ENCODE measurements at regions not wholly inside any gene's neighbourhood (a gene's known extent, or its start where the extent isn't known, plus 50 kb on each side); places are given as distances from the start of the nearest gene placed in this dataset.

GRCh38 chr3:115332998-115333397, 185.9 kb upstream of the ZBTB20 start:
- H3K9me3 Mint-ChIP-seq = peaks cover 0 to 1% (median 0%) of the 10 kb centered on the region in 7 donors
- H3K27me3 Mint-ChIP-seq = no peaks in the 10 kb centered on the region
- H3K27me3 ChIP-seq (ENCODE audit: control insufficient read depth, insufficient read depth, low read length) = no peaks in the 10 kb centered on the region
- H3K27ac Mint-ChIP-seq = no peak overlapping the region
- no peaks in the 10 kb centered on the region for H3K9me3 ChIP-seq (ENCODE audit: control insufficient read depth in 2 of 2, low read length in 2 of 2)
- ATAC-seq (ENCODE audit: low read depth in 2 of 2) = no peak
- H3K27ac ChIP-seq (ENCODE audit: insufficient read depth, low read length, poor library complexity, severe bottlenecking) = no peak overlapping the region
- no peaks in the 10 kb centered on the region for H3K4me1 Mint-ChIP-seq
- H3K4me3 Mint-ChIP-seq = no peak overlapping the region
- no peaks in the 10 kb centered on the region for H3K4me1 ChIP-seq (ENCODE audit: control insufficient read depth, insufficient read depth, low read length, poor library complexity, severe bottlenecking)
- no peaks in the 10 kb centered on the region for H3K36me3 Mint-ChIP-seq
- no peak for DNase-seq
- H3K4me3 ChIP-seq (ENCODE audit: low read depth, low read length) = no peak overlapping the region
- H3K36me3 ChIP-seq (ENCODE audit: control insufficient read depth, insufficient read depth, low read length) = no peaks in the 10 kb centered on the region

- no peaks in the 10 kb centered on the region for H3K4me1 Mint-ChIP-seq
- DNase-seq (no peak), ATAC-seq (ENCODE audit: low read depth in 2 of 2) (no peak)
- H3K9me3 Mint-ChIP-seq = no peaks in the 10 kb centered on the region
- H3K4me3 Mint-ChIP-seq = no peak overlapping the region
- H3K36me3 Mint-ChIP-seq = no peaks in the 10 kb centered on the region
- H3K36me3 ChIP-seq (ENCODE audit: control insufficient read depth, insufficient read depth, low read length) = no peaks in the 10 kb centered on the region
- H3K4me1 ChIP-seq (ENCODE audit: control insufficient read depth, insufficient read depth, low read length, poor library complexity, severe bottlenecking) = no peaks in the 10 kb centered on the region
- H3K4me3 ChIP-seq (ENCODE audit: low read depth, low read length) = no peak overlapping the region
- no peaks in the 10 kb centered on the region for H3K27me3 ChIP-seq (ENCODE audit: control insufficient read depth, insufficient read depth, low read length)
- no peak overlapping the region for H3K27ac ChIP-seq (ENCODE audit: insufficient read depth, low read length, poor library complexity, severe bottlenecking)
- H3K27ac Mint-ChIP-seq = peak overlapping the region in 1 of 3 donors; percentile 76
- H3K9me3 ChIP-seq (ENCODE audit: control insufficient read depth in 2 of 2, low read length in 2 of 2) = no peaks in the 10 kb centered on the region
- H3K27me3 Mint-ChIP-seq = no peaks in the 10 kb centered on the region
Observed at GRCh38 chr3:115336836-115337235, 189.7 kb upstream of the ZBTB20 start.

GRCh38 chr3:115340586-115340985, 193.5 kb upstream of the ZBTB20 start:
- Mint-ChIP-seq H3K9me3 (no peaks in the 10 kb centered on the region), H3K4me3 (no peak overlapping the region), H3K27ac (no peak overlapping the region), H3K27me3 (no peaks in the 10 kb centered on the region), H3K36me3 (no peaks in the 10 kb centered on the region), H3K4me1 (no peaks in the 10 kb centered on the region)
- H3K27ac ChIP-seq (ENCODE audit: insufficient read depth, low read length, poor library complexity, severe bottlenecking) = no peak overlapping the region
- H3K4me3 ChIP-seq (ENCODE audit: low read depth, low read length) = no peak overlapping the region
- ATAC-seq (ENCODE audit: low read depth in 2 of 2) = no peak
- no peaks in the 10 kb centered on the region for H3K9me3 ChIP-seq (ENCODE audit: control insufficient read depth in 2 of 2, low read length in 2 of 2)
- H3K27me3 ChIP-seq (ENCODE audit: control insufficient read depth, insufficient read depth, low read length) = no peaks in the 10 kb centered on the region
- no peak for DNase-seq
- no peaks in the 10 kb centered on the region for H3K4me1 ChIP-seq (ENCODE audit: control insufficient read depth, insufficient read depth, low read length, poor library complexity, severe bottlenecking)
- H3K36me3 ChIP-seq (ENCODE audit: control insufficient read depth, insufficient read depth, low read length) = no peaks in the 10 kb centered on the region

- H3K9me3 Mint-ChIP-seq = no peaks in the 10 kb centered on the region
- H3K36me3 Mint-ChIP-seq = no peaks in the 10 kb centered on the region
- no peak for DNase-seq
- no peaks in the 10 kb centered on the region for H3K9me3 ChIP-seq (ENCODE audit: control insufficient read depth in 2 of 2, low read length in 2 of 2)
- H3K27ac Mint-ChIP-seq = no peak overlapping the region
- ATAC-seq (ENCODE audit: low read depth in 2 of 2) = no peak
- H3K4me3 ChIP-seq (ENCODE audit: low read depth, low read length) = no peak overlapping the region
- H3K27me3 Mint-ChIP-seq = no peaks in the 10 kb centered on the region
- no peaks in the 10 kb centered on the region for H3K27me3 ChIP-seq (ENCODE audit: control insufficient read depth, insufficient read depth, low read length)
- no peak overlapping the region for H3K4me3 Mint-ChIP-seq
- no peak overlapping the region for H3K27ac ChIP-seq (ENCODE audit: insufficient read depth, low read length, poor library complexity, severe bottlenecking)
- no peaks in the 10 kb centered on the region for H3K4me1 Mint-ChIP-seq
- no peaks in the 10 kb centered on the region for H3K4me1 ChIP-seq (ENCODE audit: control insufficient read depth, insufficient read depth, low read length, poor library complexity, severe bottlenecking)
- no peaks in the 10 kb centered on the region for H3K36me3 ChIP-seq (ENCODE audit: control insufficient read depth, insufficient read depth, low read length)
Observed at GRCh38 chr3:115341208-115341607, 194.1 kb upstream of the ZBTB20 start.

GRCh38 chr3:115347737-115348136, 200.6 kb upstream of the ZBTB20 start:
- H3K4me3 Mint-ChIP-seq = no peak overlapping the region
- no peaks in the 10 kb centered on the region for H3K4me1 ChIP-seq (ENCODE audit: control insufficient read depth, insufficient read depth, low read length, poor library complexity, severe bottlenecking)
- H3K4me1 Mint-ChIP-seq = no peaks in the 10 kb centered on the region
- DNase-seq (no peak), ATAC-seq (ENCODE audit: low read depth in 2 of 2) (no peak)
- no peaks in the 10 kb centered on the region for H3K36me3 ChIP-seq (ENCODE audit: control insufficient read depth, insufficient read depth, low read length)
- H3K36me3 Mint-ChIP-seq = no peaks in the 10 kb centered on the region
- H3K27ac Mint-ChIP-seq = no peak overlapping the region
- no peaks in the 10 kb centered on the region for H3K27me3 ChIP-seq (ENCODE audit: control insufficient read depth, insufficient read depth, low read length)
- peaks cover 0 to 3% (median 0%) of the 10 kb centered on the region in 7 donors for H3K9me3 Mint-ChIP-seq
- H3K9me3 ChIP-seq (ENCODE audit: control insufficient read depth in 2 of 2, low read length in 2 of 2) = no peaks in the 10 kb centered on the region
- H3K27ac ChIP-seq (ENCODE audit: insufficient read depth, low read length, poor library complexity, severe bottlenecking) = no peak overlapping the region
- no peak overlapping the region for H3K4me3 ChIP-seq (ENCODE audit: low read depth, low read length)
- H3K27me3 Mint-ChIP-seq = no peaks in the 10 kb centered on the region

GRCh38 chr3:115348412-115348811, 201.3 kb upstream of the ZBTB20 start:
- Histone ChIP-seq H3K4me1 (ENCODE audit: control insufficient read depth, insufficient read depth, low read length, poor library complexity, severe bottlenecking) (no peaks in the 10 kb centered on the region), H3K4me3 (ENCODE audit: low read depth, low read length) (no peak overlapping the region), H3K27me3 (ENCODE audit: control insufficient read depth, insufficient read depth, low read length) (no peaks in the 10 kb centered on the region), H3K36me3 (ENCODE audit: control insufficient read depth, insufficient read depth, low read length) (no peaks in the 10 kb centered on the region), H3K9me3 (ENCODE audit: control insufficient read depth in 2 of 2, low read length in 2 of 2) (peaks cover 0 to 3% of the 10 kb centered on the region in 2 experiments), H3K27ac (ENCODE audit: insufficient read depth, low read length, poor library complexity, severe bottlenecking) (no peak overlapping the region)
- no peak overlapping the region for H3K27ac Mint-ChIP-seq
- no peak for DNase-seq
- no peaks in the 10 kb centered on the region for H3K4me1 Mint-ChIP-seq
- ATAC-seq (ENCODE audit: low read depth in 2 of 2) = no peak
- H3K36me3 Mint-ChIP-seq = no peaks in the 10 kb centered on the region
- H3K9me3 Mint-ChIP-seq = peaks cover 0 to 4% (median 1%) of the 10 kb centered on the region in 7 donors
- no peaks in the 10 kb centered on the region for H3K27me3 Mint-ChIP-seq
- H3K4me3 Mint-ChIP-seq = no peak overlapping the region

- no peak for ATAC-seq (ENCODE audit: low read depth in 2 of 2)
- no peaks in the 10 kb centered on the region for H3K4me1 ChIP-seq (ENCODE audit: control insufficient read depth, insufficient read depth, low read length, poor library complexity, severe bottlenecking)
- H3K36me3 ChIP-seq (ENCODE audit: control insufficient read depth, insufficient read depth, low read length) = no peaks in the 10 kb centered on the region
Observed at GRCh38 chr3:115348951-115349745, 202.1 kb upstream of the ZBTB20 start.

GRCh38 chr3:115350606-115351005, 203.5 kb upstream of the ZBTB20 start:
- H3K9me3 ChIP-seq (ENCODE audit: control insufficient read depth in 2 of 2, low read length in 2 of 2) = peaks cover 0 to 7% of the 10 kb centered on the region in 2 experiments
- H3K27ac Mint-ChIP-seq = no peak overlapping the region
- H3K27ac ChIP-seq (ENCODE audit: insufficient read depth, low read length, poor library complexity, severe bottlenecking) = no peak overlapping the region
- H3K36me3 Mint-ChIP-seq = no peaks in the 10 kb centered on the region
- no peaks in the 10 kb centered on the region for H3K36me3 ChIP-seq (ENCODE audit: control insufficient read depth, insufficient read depth, low read length)
- no peaks in the 10 kb centered on the region for H3K4me1 Mint-ChIP-seq
- DNase-seq (no peak), ATAC-seq (ENCODE audit: low read depth in 2 of 2) (no peak)
- H3K4me1 ChIP-seq (ENCODE audit: control insufficient read depth, insufficient read depth, low read length, poor library complexity, severe bottlenecking) = no peaks in the 10 kb centered on the region
- no peaks in the 10 kb centered on the region for H3K27me3 Mint-ChIP-seq
- H3K9me3 Mint-ChIP-seq = peaks cover 0 to 5% (median 3%) of the 10 kb centered on the region in 7 donors
- no peaks in the 10 kb centered on the region for H3K27me3 ChIP-seq (ENCODE audit: control insufficient read depth, insufficient read depth, low read length)
- no peak overlapping the region for H3K4me3 Mint-ChIP-seq
- no peak overlapping the region for H3K4me3 ChIP-seq (ENCODE audit: low read depth, low read length)

More at GRCh38 chr3:115348951-115349745, 202.1 kb upstream of the ZBTB20 start:
- Mint-ChIP-seq H3K9me3 (peaks cover 0 to 5% (median 3%) of the 10 kb centered on the region in 7 donors), H3K27me3 (no peaks in the 10 kb centered on the region), H3K27ac (no peak overlapping the region), H3K4me1 (no peaks in the 10 kb centered on the region), H3K4me3 (no peak overlapping the region), H3K36me3 (no peaks in the 10 kb centered on the region)
- peaks cover 0 to 7% of the 10 kb centered on the region in 2 experiments for H3K9me3 ChIP-seq (ENCODE audit: control insufficient read depth in 2 of 2, low read length in 2 of 2)
- no peaks in the 10 kb centered on the region for H3K27me3 ChIP-seq (ENCODE audit: control insufficient read depth, insufficient read depth, low read length)
- no peak overlapping the region for H3K27ac ChIP-seq (ENCODE audit: insufficient read depth, low read length, poor library complexity, severe bottlenecking)
- H3K4me3 ChIP-seq (ENCODE audit: low read depth, low read length) = no peak overlapping the region
- DNase-seq = no peak

Measured in CD4-positive, CD25-positive, alpha-beta regulatory T cell (primary cell).